ENCODE measurements at regions not wholly inside any gene's neighbourhood (a gene's known extent, or its start where the extent isn't known, plus 50 kb on each side); places are given as distances from the start of the nearest gene placed in this dataset.

DNA sequence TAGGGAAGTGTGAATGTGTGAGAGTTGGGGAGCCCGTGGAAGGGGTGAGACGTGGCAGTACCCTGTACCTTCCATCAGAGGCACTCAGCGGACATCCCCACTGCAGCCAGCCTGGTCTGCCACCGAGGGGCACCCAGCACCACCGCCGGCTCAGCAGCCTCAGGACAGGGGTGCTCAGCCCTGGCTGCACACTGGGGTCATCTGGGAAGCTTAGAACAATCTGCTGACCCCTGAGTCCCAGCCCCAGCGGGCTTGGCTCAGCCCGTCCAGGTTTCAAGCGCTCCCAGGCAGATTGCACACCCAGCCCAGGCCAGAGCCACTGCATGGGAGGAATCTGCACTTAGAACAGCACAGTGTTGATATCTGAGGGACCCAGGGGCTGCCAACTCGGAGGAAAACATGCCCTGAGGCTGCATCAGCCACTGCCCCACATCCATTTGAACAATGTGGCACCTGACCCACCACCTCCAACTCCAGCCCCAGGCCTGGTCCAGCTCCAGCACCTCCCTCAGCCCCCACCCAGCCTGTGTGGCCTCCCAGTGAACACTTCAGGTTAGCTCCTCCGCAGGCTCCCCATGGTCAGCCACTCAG is 147.1 kb upstream of the OTOS start:
- no peak for TF ChIP-seq EZH2 (IDR thresholded peaks at IDR 0.05; ENCODE audit: low read length, unreplicated experiment)
- TF ChIP-seq, protein P1, sequence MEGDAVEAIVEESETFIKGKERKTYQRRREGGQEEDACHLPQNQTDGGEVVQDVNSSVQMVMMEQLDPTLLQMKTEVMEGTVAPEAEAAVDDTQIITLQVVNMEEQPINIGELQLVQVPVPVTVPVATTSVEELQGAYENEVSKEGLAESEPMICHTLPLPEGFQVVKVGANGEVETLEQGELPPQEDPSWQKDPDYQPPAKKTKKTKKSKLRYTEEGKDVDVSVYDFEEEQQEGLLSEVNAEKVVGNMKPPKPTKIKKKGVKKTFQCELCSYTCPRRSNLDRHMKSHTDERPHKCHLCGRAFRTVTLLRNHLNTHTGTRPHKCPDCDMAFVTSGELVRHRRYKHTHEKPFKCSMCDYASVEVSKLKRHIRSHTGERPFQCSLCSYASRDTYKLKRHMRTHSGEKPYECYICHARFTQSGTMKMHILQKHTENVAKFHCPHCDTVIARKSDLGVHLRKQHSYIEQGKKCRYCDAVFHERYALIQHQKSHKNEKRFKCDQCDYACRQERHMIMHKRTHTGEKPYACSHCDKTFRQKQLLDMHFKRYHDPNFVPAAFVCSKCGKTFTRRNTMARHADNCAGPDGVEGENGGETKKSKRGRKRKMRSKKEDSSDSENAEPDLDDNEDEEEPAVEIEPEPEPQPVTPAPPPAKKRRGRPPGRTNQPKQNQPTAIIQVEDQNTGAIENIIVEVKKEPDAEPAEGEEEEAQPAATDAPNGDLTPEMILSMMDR (conservative IDR thresholded peaks at IDR 0.05; ENCODE audit: low read depth, low read length), result no peak
- no peak for TF ChIP-seq EZH2phosphoT487 (IDR thresholded peaks at IDR 0.05; ENCODE audit: borderline replicate concordance, low read length)
- H3K4me3 ChIP-seq (ENCODE audit: low read length), result no peak overlapping the region
- H3K27ac ChIP-seq (ENCODE audit: low read length), result no peak overlapping the region
- DNase-seq (no peak), ATAC-seq (no peak; the same call in 1 of the 2 replicates)
- peaks cover 27% of the 10 kb centered on the region; the same call in 1 of the 2 replicates for H3K27me3 ChIP-seq (ENCODE audit: low read length)
- H3K9ac ChIP-seq (ENCODE audit: low read length), result no peak overlapping the region
- H3K4me1 ChIP-seq (ENCODE audit: insufficient read depth, low read length), result no peaks in the 10 kb centered on the region
- no peak overlapping the region for H2AFZ ChIP-seq (ENCODE audit: low read length)
- H3F3A ChIP-seq (ENCODE audit: low read length, unreplicated experiment), result no peaks in the 10 kb centered on the region
- no peaks in the 10 kb centered on the region for H4K20me1 ChIP-seq (ENCODE audit: low read length)
- no peak overlapping the region for H3K4me2 ChIP-seq (ENCODE audit: low read length)
- no peaks in the 10 kb centered on the region for H3K79me2 ChIP-seq (ENCODE audit: low read length)
- POLR2A ChIA-PET (ENCODE audit: unreplicated experiment), result no interaction called here
- no peaks in the 10 kb centered on the region for H3K36me3 ChIP-seq (ENCODE audit: low read depth, low read length)
- no peaks in the 10 kb centered on the region for H3K9me3 ChIP-seq (ENCODE audit: low read length)
- CTCF ChIA-PET, result no interaction called here
- intact Hi-C loops (cut with micrococcal nuclease), result no loop called here
- H3K9me2 ChIP-seq (replicated peaks; ENCODE audit: low read length), result no peaks in the 10 kb centered on the region
- no TSS peak for BruUV-seq (replicated peaks)

DNA sequence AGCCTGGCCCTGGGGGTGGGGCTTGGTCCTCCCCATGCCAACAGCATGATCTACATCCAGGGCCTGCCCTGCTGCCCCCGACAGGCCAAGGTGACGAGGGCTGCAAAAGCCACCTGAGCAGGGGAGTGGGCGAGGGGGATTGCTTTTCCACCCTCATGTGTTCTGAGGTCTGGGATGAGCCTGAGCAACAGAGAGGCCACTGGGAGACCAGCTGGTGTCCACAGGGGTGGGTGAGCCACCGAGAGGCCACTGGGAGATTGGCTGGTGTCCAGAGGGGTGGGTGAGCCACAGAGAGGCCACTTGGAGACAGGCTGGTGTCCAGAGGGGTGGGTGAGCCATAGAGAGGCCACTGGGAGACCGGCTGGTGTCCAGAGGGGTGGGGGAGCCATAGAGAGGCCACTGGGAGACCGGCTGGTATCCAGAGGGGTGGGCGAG is 147.4 kb upstream of the GPC1 start:
- ChIA-PET POLR2A (ENCODE audit: unreplicated experiment) (no interaction called here), CTCF (no interaction called here)
- Histone ChIP-seq H2AFZ (ENCODE audit: low read length) (no peak overlapping the region), H3K4me2 (ENCODE audit: low read length) (no peak overlapping the region), H3F3A (ENCODE audit: low read length, unreplicated experiment) (no peaks in the 10 kb centered on the region), H3K9ac (ENCODE audit: low read length) (no peak overlapping the region), H3K79me2 (ENCODE audit: low read length) (no peaks in the 10 kb centered on the region), H3K36me3 (ENCODE audit: low read depth, low read length) (no peaks in the 10 kb centered on the region), H3K27me3 (ENCODE audit: low read length) (peaks cover 27% of the 10 kb centered on the region; the same call in 1 of the 2 replicates), H3K27ac (ENCODE audit: low read length) (no peak overlapping the region), H4K20me1 (ENCODE audit: low read length) (no peaks in the 10 kb centered on the region), H3K9me3 (ENCODE audit: low read length) (no peaks in the 10 kb centered on the region), H3K4me3 (ENCODE audit: low read length) (no peak overlapping the region), H3K4me1 (ENCODE audit: insufficient read depth, low read length) (no peaks in the 10 kb centered on the region), H3K9me2 (replicated peaks; ENCODE audit: low read length) (no peaks in the 10 kb centered on the region)
- intact Hi-C loops (cut with micrococcal nuclease), result no loop called here
- TF ChIP-seq, protein P1 (conservative IDR thresholded peaks at IDR 0.05; ENCODE audit: low read depth, low read length), result no peak
- TF ChIP-seq EZH2phosphoT487 (IDR thresholded peaks at IDR 0.05; ENCODE audit: borderline replicate concordance, low read length) (no peak), EZH2 (IDR thresholded peaks at IDR 0.05; ENCODE audit: low read length, unreplicated experiment) (no peak)
- no peak for DNase-seq
- BruUV-seq (replicated peaks), result no TSS peak
- no peak for ATAC-seq

DNA sequence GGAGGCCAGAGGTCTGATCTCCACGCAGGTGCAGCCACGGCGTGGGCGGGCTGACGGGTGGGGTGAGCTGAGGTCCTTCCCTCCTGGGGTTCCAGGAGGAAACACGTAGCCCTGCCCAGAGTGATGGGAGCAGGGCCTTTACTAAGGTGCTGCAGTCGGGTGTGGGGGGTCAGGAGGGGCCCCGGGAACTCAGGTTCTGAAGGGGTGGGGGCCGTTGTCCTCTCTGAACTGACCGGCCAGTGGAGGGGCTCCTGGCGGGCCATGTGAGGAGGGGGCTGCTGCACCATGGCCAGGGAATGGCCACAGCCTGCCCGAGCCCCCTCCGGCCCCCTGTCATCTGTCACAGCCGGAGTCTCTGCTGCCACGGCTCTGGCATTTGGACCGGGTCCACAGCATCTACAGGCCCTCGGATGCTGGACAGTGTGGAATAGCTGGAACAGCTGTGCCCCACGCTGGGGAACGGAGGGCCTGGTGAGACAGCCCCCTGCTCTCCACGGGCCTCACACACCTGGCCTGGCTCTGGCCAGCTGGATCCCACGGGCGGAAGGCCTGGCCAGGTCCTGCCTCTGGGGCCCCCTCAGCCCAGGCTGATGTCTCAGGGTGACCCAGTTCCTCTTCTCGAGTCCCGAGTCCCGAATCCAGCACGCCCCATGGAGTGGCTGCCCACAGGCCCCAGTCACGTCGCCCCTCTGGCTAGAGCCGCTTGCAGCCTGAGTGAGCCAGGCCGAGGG is 145.6 kb upstream of the GPC1 start:
- Histone ChIP-seq H3F3A (ENCODE audit: low read length, unreplicated experiment) (no peaks in the 10 kb centered on the region), H4K20me1 (ENCODE audit: low read length) (no peaks in the 10 kb centered on the region), H3K79me2 (ENCODE audit: low read length) (no peaks in the 10 kb centered on the region), H3K4me2 (ENCODE audit: low read length) (no peak overlapping the region), H3K4me3 (ENCODE audit: low read length) (no peak overlapping the region), H3K27me3 (ENCODE audit: low read length) (peaks cover 27% of the 10 kb centered on the region; the same call in 1 of the 2 replicates), H2AFZ (ENCODE audit: low read length) (no peak overlapping the region), H3K27ac (ENCODE audit: low read length) (no peak overlapping the region), H3K4me1 (ENCODE audit: insufficient read depth, low read length) (no peaks in the 10 kb centered on the region), H3K9me2 (replicated peaks; ENCODE audit: low read length) (no peaks in the 10 kb centered on the region), H3K36me3 (ENCODE audit: low read depth, low read length) (no peaks in the 10 kb centered on the region), H3K9ac (ENCODE audit: low read length) (no peak overlapping the region), H3K9me3 (ENCODE audit: low read length) (no peaks in the 10 kb centered on the region)
- no peak for ATAC-seq
- no peak for DNase-seq
- TF ChIP-seq, protein P1 (conservative IDR thresholded peaks at IDR 0.05; ENCODE audit: low read depth, low read length), result no peak
- no peak for TF ChIP-seq EZH2 (IDR thresholded peaks at IDR 0.05; ENCODE audit: low read length, unreplicated experiment)
- no peak for TF ChIP-seq EZH2phosphoT487 (IDR thresholded peaks at IDR 0.05; ENCODE audit: borderline replicate concordance, low read length)
- POLR2A ChIA-PET (ENCODE audit: unreplicated experiment), result no interaction called here
- intact Hi-C loops (cut with micrococcal nuclease), result no loop called here
- no TSS peak for BruUV-seq (replicated peaks)
- CTCF ChIA-PET, result no interaction called here
